Right cardiac atrium (tissue), 5 donors: ENCODE measurements at regions not wholly inside any gene's neighbourhood (a gene's known extent, or its start where the extent isn't known, plus 50 kb on each side); places are given as distances from the start of the nearest gene placed in this dataset.

Experiments
- ATAC-seq, 2 donors: fragments of 200-7000 bp; cut with Tn5 transposase; one replicate each; pipeline versions ENCODE4 v1.8.0 to v1.9.1; 2020; ENCODE audit warnings: moderate library complexity in 2 of 2, mild to moderate bottlenecking in 1 of 2
- DNase-seq, 3 donors: peaks; one replicate each; pipeline ENCODE4 v3.0.0-alpha.2; 2020
- H3K27ac ChIP-seq: one replicate; pipeline ENCODE4 v1.5.1; 2013; ENCODE audit warnings: mild to moderate bottlenecking, low read length, control low read depth, moderate library complexity
- H3K27me3 ChIP-seq: one replicate; pipeline ENCODE4 v1.6.1; 2013; ENCODE audit not compliant: control insufficient read depth, insufficient read depth
- H3K4me1 ChIP-seq: one replicate; pipeline ENCODE4 v1.6.1; 2013; ENCODE audit warnings: low read length; ENCODE audit not compliant: control insufficient read depth, insufficient read depth
- H3K4me3 ChIP-seq: one replicate; pipeline ENCODE4 v1.5.1; 2013; ENCODE audit warnings: low read length, control low read depth
- H3K9me3 ChIP-seq: one replicate; pipeline ENCODE4 v1.6.1; 2013; ENCODE audit warnings: low read length; ENCODE audit not compliant: control insufficient read depth
- WGBS: extraction: QIAGEN DNeasy Blood & Tissue Kit; methylation state at CpG from one replicate; pipeline ENCODE4 v1.1.7; 2013; 5-methylcytosine and 5-hydroxymethylcytosine counted together
- intact Hi-C, 4 donors: fragments of 100-400 bp; cut with DNase I; formaldehyde crosslinking; loops; one replicate each; pipeline versions ENCODE4 v1.11.0 to v1.14.0; 2022 to 2023
- donor health status: healthy with polysubstance abuse.
- donor health status: DM: no; HTN: yes; CAD: no.
- donor health status: DM: no; HTN: no; CAD: no.
- donor health status: DM: no; HTN: yes; CAD: no; lungs with severe emphysema.
- donor health status: DM: yes; HTN: yes; CAD: no.

DNA sequence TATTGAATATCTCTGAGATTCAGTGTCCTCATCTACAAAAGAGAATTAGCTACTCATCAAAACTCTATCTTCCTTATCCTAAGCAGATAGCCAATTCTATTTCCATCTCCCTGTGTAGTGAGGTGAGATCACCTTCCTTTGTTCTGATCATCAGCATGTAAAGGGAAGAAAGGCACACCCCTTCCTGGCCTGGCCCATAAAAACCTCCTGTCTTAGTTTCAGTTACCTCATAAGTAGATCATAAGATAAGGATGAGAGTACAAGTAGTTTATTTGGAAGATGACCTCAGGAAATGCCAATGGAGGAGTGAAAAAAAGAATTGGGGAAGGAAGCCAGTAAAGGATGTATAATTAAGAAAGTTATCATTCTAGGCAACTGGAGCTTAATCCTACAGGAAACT is 114.5 kb upstream of the GADL1 start:
- no peaks in the 10 kb centered on the region for H3K27me3 ChIP-seq
- intact Hi-C loops, result no loop called here
- no peaks in the 10 kb centered on the region for H3K4me1 ChIP-seq
- DNase-seq, result no peak
- no peak overlapping the region for H3K27ac ChIP-seq
- no peak for ATAC-seq
- no peaks in the 10 kb centered on the region for H3K9me3 ChIP-seq
- no peak overlapping the region for H3K4me3 ChIP-seq

DNA sequence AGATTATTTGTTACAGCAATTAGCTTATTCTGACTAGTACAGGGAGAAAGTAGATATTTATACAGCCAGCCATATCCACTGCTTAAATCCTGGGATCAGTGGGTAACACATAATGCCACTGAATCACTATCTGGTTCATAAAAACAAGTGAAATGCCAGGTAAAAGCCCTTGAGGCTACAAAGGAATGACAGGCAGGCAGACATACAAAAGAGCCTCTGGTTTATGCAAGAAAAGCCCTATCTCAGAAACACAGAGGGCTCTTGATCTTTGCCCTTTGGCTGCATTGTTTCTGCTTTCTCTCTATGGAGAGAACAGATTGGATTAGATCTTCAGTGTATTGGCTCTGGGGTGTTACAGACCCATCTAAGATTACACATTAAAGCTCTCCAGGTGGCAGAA is 115.4 kb upstream of the GADL1 start:
- intact Hi-C loops, result no loop called here
- ATAC-seq (no peak), DNase-seq (no peak)
- H3K4me3 ChIP-seq, result no peak overlapping the region
- H3K27ac ChIP-seq, result no peak overlapping the region
- no peaks in the 10 kb centered on the region for H3K4me1 ChIP-seq
- H3K9me3 ChIP-seq, result no peaks in the 10 kb centered on the region
- H3K27me3 ChIP-seq, result no peaks in the 10 kb centered on the region

DNA sequence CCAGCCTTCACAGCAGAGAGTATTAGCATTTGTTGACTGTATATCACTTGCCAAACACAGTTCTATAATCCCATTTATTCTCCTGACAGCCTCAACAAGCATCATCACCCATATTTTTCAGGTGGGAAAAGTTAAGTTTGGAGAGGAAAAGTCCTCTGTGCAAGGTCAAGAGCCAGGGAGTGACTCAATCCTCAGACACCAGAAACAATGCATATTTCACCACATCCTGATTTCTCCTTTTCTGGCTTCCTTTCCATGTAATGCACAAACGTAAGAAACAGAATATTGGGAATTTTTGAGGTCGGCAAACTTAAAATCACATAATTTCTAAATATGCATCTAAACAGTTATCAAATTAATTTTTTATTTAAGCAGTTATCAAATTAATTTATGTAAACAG is 116.0 kb upstream of the GADL1 start:
- ATAC-seq (no peak), DNase-seq (no peak)
- Histone ChIP-seq H3K4me3 (no peak overlapping the region), H3K4me1 (no peaks in the 10 kb centered on the region), H3K9me3 (no peaks in the 10 kb centered on the region), H3K27me3 (no peaks in the 10 kb centered on the region), H3K27ac (no peak overlapping the region)
- WGBS, result 57% methylated on average over 2 of the region's 2 CpGs
- intact Hi-C loops, result no loop called here

DNA sequence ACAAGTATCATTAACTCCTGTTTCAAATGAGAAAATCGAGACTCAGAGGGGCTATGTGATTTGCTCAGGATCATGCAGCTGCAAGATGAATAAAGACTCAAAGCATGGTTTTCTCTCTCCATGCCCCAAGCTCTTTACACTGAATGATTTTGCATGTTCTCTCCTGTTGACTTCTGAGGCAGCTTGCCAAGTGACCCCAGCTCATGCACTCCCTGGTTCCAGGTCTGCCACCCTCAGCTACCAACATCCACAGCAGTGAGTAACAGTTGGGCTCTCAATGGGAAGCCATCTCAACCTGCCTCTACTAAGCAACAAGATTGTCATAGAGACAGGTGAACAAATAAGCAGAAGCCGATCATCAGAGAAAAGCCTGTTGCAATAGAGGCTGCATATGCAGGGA is 116.9 kb upstream of the GADL1 start:
- DNase-seq, result no peak
- Histone ChIP-seq H3K27me3 (no peaks in the 10 kb centered on the region), H3K27ac (no peak overlapping the region), H3K4me1 (no peaks in the 10 kb centered on the region), H3K9me3 (no peaks in the 10 kb centered on the region), H3K4me3 (no peak overlapping the region)
- no peak for ATAC-seq
- 83% methylated on average over 2 of the region's 2 CpGs for WGBS
- intact Hi-C loops, result no loop called here

DNA sequence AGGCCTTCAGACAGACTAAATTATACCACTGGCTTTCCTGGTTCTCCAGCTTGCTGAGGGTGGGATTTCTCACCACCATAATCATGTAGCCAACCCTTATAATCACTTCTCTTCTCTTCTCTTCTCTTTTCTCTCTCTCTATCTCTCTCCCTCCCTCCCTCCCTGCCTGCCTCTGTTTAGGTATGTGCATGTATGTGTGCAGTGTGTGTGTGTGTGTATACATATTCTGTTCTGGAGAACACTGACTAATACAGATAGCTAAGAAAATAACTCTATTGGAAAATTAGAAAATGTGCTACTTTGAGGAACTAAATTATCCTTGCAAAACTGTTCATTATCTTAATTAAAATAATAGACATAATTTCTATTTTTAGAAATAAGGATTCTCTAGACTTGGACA is 118.6 kb upstream of the GADL1 start:
- no peak for DNase-seq
- intact Hi-C loops, result no loop called here

DNA sequence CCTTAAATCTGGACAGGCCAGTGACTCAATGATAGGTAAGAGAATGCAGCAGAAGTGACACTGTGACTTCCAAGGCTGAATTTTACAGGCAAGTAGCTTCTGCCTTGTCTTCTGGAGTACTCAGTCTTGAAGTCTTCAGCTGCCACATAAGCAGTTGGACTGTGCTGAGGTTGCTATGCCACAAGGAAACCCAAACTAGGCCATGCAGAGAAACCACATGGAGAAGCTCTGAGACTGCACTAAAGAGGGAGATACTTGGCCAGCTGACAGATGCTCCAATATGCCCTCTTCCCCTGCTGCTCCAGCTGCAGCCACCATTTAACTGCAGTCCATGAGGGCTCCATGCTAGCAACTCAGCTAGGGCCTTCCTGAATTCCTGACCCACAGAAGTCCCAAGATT is 119.4 kb upstream of the GADL1 start:
- H3K27me3 ChIP-seq, result no peaks in the 10 kb centered on the region
- H3K27ac ChIP-seq, result no peak overlapping the region
- intact Hi-C loops, result no loop called here
- ATAC-seq, result no peak
- H3K4me3 ChIP-seq, result no peak overlapping the region
- H3K4me1 ChIP-seq, result no peaks in the 10 kb centered on the region
- DNase-seq, result no peak
- no peaks in the 10 kb centered on the region for H3K9me3 ChIP-seq

More for the DNA sequence above, 118.6 kb upstream of the GADL1 start:
- Histone ChIP-seq H3K9me3 (no peaks in the 10 kb centered on the region), H3K27ac (no peak overlapping the region), H3K4me3 (no peak overlapping the region), H3K4me1 (no peaks in the 10 kb centered on the region), H3K27me3 (no peaks in the 10 kb centered on the region)
- ATAC-seq, result no peak

DNA sequence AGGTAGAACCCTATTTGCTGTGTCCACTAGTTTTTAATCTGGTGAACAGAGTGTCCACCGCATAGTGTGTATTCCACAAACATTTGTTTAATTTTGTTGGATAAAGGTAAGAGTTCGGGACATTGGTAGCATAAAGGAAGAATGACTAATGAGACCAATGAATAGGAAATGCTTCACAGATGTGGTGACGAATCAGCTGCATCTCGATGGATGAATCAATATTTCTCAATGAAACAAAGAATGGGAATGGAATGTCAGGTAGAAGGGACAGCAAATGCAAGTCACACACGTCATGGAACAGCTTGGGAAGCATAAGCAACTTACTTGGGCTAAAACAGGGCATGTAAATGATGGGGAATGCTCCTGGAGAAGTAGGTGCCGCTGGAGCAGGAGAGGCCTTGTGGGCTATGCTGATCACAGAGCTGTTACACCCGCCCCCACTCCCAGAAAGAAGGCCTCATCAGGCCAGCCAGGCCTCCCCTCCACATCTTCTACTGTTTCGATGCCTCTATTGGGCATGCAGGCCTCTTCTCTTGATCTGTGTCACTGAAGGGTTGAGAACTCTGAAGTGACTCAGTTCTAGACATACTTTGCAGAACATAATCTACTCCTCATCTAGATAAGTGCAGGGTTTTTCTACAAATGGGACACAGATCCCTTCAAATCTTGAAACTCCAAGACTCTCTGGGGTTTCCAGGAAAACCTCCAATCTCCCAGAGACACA is 120.0 kb upstream of the GADL1 start:
- 82% methylated on average over 8 of the region's 8 CpGs for WGBS
- Histone ChIP-seq H3K27ac (no peak overlapping the region), H3K4me1 (no peaks in the 10 kb centered on the region), H3K27me3 (no peaks in the 10 kb centered on the region), H3K9me3 (no peaks in the 10 kb centered on the region), H3K4me3 (no peak overlapping the region)
- intact Hi-C loops, result no loop called here
- ATAC-seq, result no peak
- no peak for DNase-seq

DNA sequence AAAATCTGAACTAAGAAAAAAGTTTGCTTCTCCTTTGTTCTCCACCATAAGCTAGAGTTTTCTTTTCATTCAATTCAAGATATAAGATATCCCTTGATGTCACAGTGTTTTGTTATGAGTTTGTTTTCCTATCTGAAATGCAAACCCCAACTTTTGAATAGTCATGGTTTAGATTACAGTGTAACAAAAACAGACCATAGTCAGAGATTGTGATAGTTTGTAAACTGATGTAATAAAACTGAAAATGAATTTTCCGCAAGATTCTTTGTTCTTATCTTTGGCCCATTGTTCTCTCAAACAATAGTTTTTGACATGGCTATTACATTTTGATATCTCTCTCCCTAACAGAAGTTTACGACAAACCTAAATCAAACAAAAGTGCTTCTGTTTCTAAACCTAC is 121.7 kb upstream of the GADL1 start:
- Histone ChIP-seq H3K27ac (no peak overlapping the region), H3K4me1 (no peaks in the 10 kb centered on the region), H3K9me3 (no peaks in the 10 kb centered on the region), H3K4me3 (no peak overlapping the region), H3K27me3 (no peaks in the 10 kb centered on the region)
- DNase-seq (no peak), ATAC-seq (no peak)
- intact Hi-C loops, result no loop called here
- WGBS, result 75% methylated on average over 2 of the region's 2 CpGs

DNA sequence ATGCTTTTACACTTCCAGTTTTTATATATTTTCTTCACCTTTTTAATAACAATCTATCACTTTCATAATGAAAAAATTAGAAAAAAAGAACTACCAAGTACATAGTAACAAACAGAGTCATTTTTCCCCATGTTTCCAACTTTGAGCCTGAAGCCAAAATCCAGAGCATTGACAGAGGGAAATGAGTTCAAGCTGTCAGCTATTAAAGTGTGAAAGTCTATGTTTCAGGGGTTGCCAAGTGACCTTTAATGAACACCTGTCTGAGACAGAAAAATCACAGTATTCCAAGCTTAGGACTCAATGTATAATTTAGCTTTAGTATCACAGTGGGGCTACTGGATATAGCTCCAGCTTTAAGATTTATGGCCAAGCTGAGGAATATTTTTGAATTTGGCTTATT is 128.3 kb upstream of the GADL1 start:
- DNase-seq, result no peak
- H3K9me3 ChIP-seq, result no peaks in the 10 kb centered on the region

DNA sequence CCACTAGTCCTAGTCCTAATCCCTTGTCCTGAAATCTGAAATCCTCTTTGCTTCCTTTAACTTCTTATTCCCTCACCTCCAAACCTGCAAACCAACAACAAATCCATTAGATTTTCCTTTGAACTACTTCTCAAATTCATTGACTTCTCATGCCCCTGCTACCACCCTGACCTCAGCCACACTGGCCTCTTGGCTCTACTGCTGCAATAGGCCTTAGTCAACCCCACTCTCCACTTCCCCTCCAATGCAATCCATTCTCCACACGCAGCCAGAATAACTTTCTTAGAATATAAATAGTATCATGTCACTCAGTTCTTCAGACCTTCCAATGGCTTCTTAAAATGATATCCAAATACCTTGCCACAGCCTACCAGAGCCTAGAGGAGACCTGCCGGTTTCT is 131.1 kb upstream of the GADL1 start:
- ATAC-seq, result no peak
- Histone ChIP-seq H3K27ac (no peak overlapping the region), H3K9me3 (no peaks in the 10 kb centered on the region), H3K4me1 (no peaks in the 10 kb centered on the region), H3K4me3 (no peak overlapping the region), H3K27me3 (no peaks in the 10 kb centered on the region)
- DNase-seq, result no peak
- intact Hi-C loops, result no loop called here
- 81% methylated on average over 2 of the region's 2 CpGs for WGBS

More for the DNA sequence above, 128.3 kb upstream of the GADL1 start:
- Histone ChIP-seq H3K4me1 (no peaks in the 10 kb centered on the region), H3K27ac (no peak overlapping the region), H3K27me3 (no peaks in the 10 kb centered on the region), H3K4me3 (no peak overlapping the region)
- ATAC-seq, result no peak
- intact Hi-C loops, result no loop called here

DNA sequence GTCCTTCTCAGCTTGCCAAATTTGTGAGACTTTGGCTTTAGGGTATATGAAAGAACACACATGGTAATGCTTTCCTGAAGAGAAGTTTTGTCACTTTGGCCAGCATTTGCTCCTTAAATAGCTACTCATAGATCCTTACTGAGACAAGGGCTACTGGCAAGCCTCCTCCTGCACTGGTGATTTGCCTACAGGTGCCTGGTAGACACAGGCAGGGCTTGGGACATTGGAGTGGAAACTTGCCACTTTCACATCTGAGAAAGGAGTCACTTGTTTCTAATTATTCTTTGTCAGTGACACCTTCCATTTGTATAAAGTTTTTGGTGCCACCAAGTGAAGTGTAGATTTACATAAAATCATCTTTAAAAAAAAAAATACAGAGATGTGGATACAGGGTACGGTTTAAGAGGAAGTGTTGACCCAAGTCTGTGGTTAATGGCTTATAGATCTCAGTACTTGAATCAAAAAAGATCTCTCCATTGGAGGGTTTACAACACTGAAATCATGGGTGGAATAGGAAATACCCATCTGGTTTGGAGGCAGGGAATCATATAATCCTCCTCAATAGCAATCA is 132.8 kb upstream of the GADL1 start:
- no peak for ATAC-seq
- intact Hi-C loops, result no loop called here
- Histone ChIP-seq H3K27ac (no peak overlapping the region), H3K9me3 (no peaks in the 10 kb centered on the region), H3K27me3 (no peaks in the 10 kb centered on the region), H3K4me1 (no peaks in the 10 kb centered on the region), H3K4me3 (no peak overlapping the region)
- no peak for DNase-seq
- WGBS, result 92% methylated on average over 1 of the region's 1 CpG

DNA sequence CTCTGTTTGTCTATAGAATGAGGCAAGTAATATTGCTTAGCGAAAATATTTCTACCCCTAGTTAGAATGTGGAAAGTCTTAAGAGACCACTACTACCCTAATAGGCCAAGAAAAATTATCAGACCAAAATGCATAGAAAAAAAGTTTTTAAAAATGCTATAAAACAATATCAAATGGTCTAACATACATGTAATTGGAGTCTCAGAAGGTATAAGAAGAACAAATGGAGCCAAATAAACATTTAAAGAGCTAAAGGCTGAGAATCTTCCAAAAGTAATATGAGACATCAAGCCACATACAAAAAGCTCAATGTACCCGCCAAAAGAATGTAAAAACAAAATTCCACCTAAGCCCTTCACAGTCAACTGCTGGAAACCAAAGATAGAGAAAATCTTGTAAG is 133.5 kb upstream of the GADL1 start:
- intact Hi-C loops, result no loop called here
- no peaks in the 10 kb centered on the region for H3K4me1 ChIP-seq
- DNase-seq, result no peak
- 95% methylated on average over 2 of the region's 2 CpGs for WGBS
- H3K9me3 ChIP-seq, result no peaks in the 10 kb centered on the region
- no peak for ATAC-seq
- H3K4me3 ChIP-seq, result no peak overlapping the region
- H3K27ac ChIP-seq, result no peak overlapping the region
- H3K27me3 ChIP-seq, result no peaks in the 10 kb centered on the region
